ENCODE measurements at regions not wholly inside any gene's neighbourhood (a gene's known extent, or its start where the extent isn't known, plus 50 kb on each side); places are given as distances from the start of the nearest gene placed in this dataset.

GRCh38 chr10:36050763-36051499, 408.8 kb upstream of the FZD8 start:
- ATAC-seq (ENCODE audit: low read depth) (no peak), DNase-seq (ENCODE audit: low spot score) (no peak)
- Histone ChIP-seq H3K4me1 (ENCODE audit: insufficient read depth, poor library complexity, severe bottlenecking) (no peaks in the 10 kb centered on the region), H3K4me3 (ENCODE audit: severe bottlenecking) (no peak overlapping the region), H3K36me3 (ENCODE audit: low read depth) (no peaks in the 10 kb centered on the region), H3K27me3 (ENCODE audit: insufficient read depth, poor library complexity, severe bottlenecking) (no peaks in the 10 kb centered on the region), H3K27ac (ENCODE audit: poor library complexity, severe bottlenecking) (no peak overlapping the region), H3K9me3 (ENCODE audit: severe bottlenecking) (no peaks in the 10 kb centered on the region)
- TF ChIP-seq, protein P1, sequence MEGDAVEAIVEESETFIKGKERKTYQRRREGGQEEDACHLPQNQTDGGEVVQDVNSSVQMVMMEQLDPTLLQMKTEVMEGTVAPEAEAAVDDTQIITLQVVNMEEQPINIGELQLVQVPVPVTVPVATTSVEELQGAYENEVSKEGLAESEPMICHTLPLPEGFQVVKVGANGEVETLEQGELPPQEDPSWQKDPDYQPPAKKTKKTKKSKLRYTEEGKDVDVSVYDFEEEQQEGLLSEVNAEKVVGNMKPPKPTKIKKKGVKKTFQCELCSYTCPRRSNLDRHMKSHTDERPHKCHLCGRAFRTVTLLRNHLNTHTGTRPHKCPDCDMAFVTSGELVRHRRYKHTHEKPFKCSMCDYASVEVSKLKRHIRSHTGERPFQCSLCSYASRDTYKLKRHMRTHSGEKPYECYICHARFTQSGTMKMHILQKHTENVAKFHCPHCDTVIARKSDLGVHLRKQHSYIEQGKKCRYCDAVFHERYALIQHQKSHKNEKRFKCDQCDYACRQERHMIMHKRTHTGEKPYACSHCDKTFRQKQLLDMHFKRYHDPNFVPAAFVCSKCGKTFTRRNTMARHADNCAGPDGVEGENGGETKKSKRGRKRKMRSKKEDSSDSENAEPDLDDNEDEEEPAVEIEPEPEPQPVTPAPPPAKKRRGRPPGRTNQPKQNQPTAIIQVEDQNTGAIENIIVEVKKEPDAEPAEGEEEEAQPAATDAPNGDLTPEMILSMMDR (IDR thresholded peaks at IDR 0.05; ENCODE audit: poor library complexity, severe bottlenecking), result no peak

GRCh38 chr10:36048780-36049179, 406.7 kb upstream of the FZD8 start:
- Histone ChIP-seq H3K27ac (ENCODE audit: poor library complexity, severe bottlenecking) (no peak overlapping the region), H3K27me3 (ENCODE audit: insufficient read depth, poor library complexity, severe bottlenecking) (no peaks in the 10 kb centered on the region), H3K9me3 (ENCODE audit: severe bottlenecking) (no peaks in the 10 kb centered on the region), H3K4me1 (ENCODE audit: insufficient read depth, poor library complexity, severe bottlenecking) (no peaks in the 10 kb centered on the region), H3K4me3 (ENCODE audit: severe bottlenecking) (no peak overlapping the region), H3K36me3 (ENCODE audit: low read depth) (no peaks in the 10 kb centered on the region)
- DNase-seq (ENCODE audit: low spot score), result no peak
- TF ChIP-seq, protein P1 (IDR thresholded peaks at IDR 0.05; ENCODE audit: poor library complexity, severe bottlenecking), result no peak
- ATAC-seq (ENCODE audit: low read depth), result no peak

DNA sequence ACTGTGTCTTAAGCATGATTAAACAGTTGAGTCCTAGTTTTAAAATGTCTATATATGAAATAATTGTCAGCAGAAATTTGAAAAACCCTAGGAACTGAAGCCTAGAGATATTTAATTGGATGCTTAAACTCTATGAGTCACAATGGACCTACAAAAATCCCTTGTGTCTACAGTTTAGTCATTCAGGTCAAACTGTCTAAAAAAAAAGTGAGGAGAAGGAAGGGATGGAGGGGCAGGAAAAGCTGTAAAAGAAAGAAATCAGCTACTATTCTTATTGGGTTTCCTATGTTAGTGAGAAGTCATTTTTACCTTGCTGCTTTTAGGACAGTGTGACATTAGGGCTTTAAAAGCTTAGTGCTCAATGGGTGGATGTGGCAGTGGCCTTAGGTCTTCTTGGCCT, 406.1 kb upstream of the FZD8 start:
- no peaks in the 10 kb centered on the region for H3K9me3 ChIP-seq (ENCODE audit: severe bottlenecking)
- no peaks in the 10 kb centered on the region for H3K27me3 ChIP-seq (ENCODE audit: insufficient read depth, poor library complexity, severe bottlenecking)
- ATAC-seq (ENCODE audit: low read depth) (no peak), DNase-seq (ENCODE audit: low spot score) (no peak)
- no peaks in the 10 kb centered on the region for H3K4me1 ChIP-seq (ENCODE audit: insufficient read depth, poor library complexity, severe bottlenecking)
- H3K36me3 ChIP-seq (ENCODE audit: low read depth), result no peaks in the 10 kb centered on the region
- TF ChIP-seq, protein P1 (IDR thresholded peaks at IDR 0.05; ENCODE audit: poor library complexity, severe bottlenecking), result no peak
- no peak overlapping the region for H3K4me3 ChIP-seq (ENCODE audit: severe bottlenecking)
- no peak overlapping the region for H3K27ac ChIP-seq (ENCODE audit: poor library complexity, severe bottlenecking)

- Histone ChIP-seq H3K4me1 (ENCODE audit: insufficient read depth, poor library complexity, severe bottlenecking) (no peaks in the 10 kb centered on the region), H3K4me3 (ENCODE audit: severe bottlenecking) (no peak overlapping the region), H3K27me3 (ENCODE audit: insufficient read depth, poor library complexity, severe bottlenecking) (no peaks in the 10 kb centered on the region), H3K27ac (ENCODE audit: poor library complexity, severe bottlenecking) (no peak overlapping the region), H3K9me3 (ENCODE audit: severe bottlenecking) (no peaks in the 10 kb centered on the region), H3K36me3 (ENCODE audit: low read depth) (no peaks in the 10 kb centered on the region)
- ATAC-seq (ENCODE audit: low read depth), result no peak
- no peak for DNase-seq (ENCODE audit: low spot score)
- TF ChIP-seq, protein P1 (IDR thresholded peaks at IDR 0.05; ENCODE audit: poor library complexity, severe bottlenecking), result no peak
Measured at GRCh38 chr10:36042135-36042534, 400.0 kb upstream of the FZD8 start.

DNA sequence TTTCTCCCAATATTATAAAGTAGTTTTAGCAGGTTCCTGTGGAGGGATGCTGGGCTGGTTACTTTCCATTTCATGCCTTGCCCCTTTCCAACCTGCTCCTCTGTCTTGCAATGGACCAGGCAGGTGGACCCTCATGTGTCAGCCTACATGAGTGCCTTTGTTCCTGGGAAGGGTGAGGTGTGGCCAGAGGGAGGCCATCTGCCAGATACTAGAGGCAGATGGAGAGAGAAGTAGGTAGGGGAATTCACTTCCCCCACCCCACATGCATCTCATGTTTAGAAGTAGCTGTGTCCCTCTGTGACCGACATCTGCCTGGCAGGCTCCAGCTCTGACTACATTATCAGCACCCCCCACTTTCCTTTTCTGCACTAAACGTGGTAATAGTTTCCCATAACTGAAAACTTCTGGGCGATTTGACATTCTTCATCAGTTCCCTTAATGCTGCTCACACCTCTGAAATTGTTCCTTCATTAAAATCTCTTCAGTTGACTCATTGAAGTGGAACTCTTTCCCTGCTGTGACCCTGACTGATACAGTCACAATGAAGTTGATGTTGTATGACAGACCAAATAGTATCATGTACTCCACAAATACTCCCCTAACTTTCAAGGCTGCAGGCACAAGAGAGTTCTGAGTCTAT, 396.3 kb upstream of the FZD8 start:
- no peak overlapping the region for H3K27ac ChIP-seq (ENCODE audit: poor library complexity, severe bottlenecking)
- no peak overlapping the region for H3K4me3 ChIP-seq (ENCODE audit: severe bottlenecking)
- H3K9me3 ChIP-seq (ENCODE audit: severe bottlenecking), result no peaks in the 10 kb centered on the region
- TF ChIP-seq, protein P1 (IDR thresholded peaks at IDR 0.05; ENCODE audit: poor library complexity, severe bottlenecking), result no peak
- no peaks in the 10 kb centered on the region for H3K36me3 ChIP-seq (ENCODE audit: low read depth)
- no peaks in the 10 kb centered on the region for H3K27me3 ChIP-seq (ENCODE audit: insufficient read depth, poor library complexity, severe bottlenecking)
- H3K4me1 ChIP-seq (ENCODE audit: insufficient read depth, poor library complexity, severe bottlenecking), result no peaks in the 10 kb centered on the region
- DNase-seq (ENCODE audit: low spot score) (no peak), ATAC-seq (ENCODE audit: low read depth) (no peak)
